ENCODE measurements at regions not wholly inside any gene's neighbourhood (a gene's known extent, or its start where the extent isn't known, plus 50 kb on each side); places are given as distances from the start of the nearest gene placed in this dataset.

- TF ChIP-seq CTCF (IDR thresholded peaks at IDR 0.05; ENCODE audit: borderline replicate concordance, control extremely low read depth, extremely low read depth, insufficient read depth, missing control alignments), result no peak
- in situ Hi-C loops (cut with MboI; ENCODE audit: low sequenced_read_pairs, unreplicated experiment), result no loop called here
- DNase-seq (ENCODE audit: low spot score), result no peak
These were observed 323.6 kb downstream of the TDRD3 start for GRCh38 chr13:60720590-60720989.

- no peak for DNase-seq (ENCODE audit: low spot score)
These were observed 319.3 kb downstream of the TDRD3 start for GRCh38 chr13:60716313-60716712.

GRCh38 chr13:60707878-60708277 lies 310.9 kb downstream of the TDRD3 start:
- in situ Hi-C loops (cut with MboI; ENCODE audit: low sequenced_read_pairs, unreplicated experiment), result no loop called here
- no peak for TF ChIP-seq CTCF (IDR thresholded peaks at IDR 0.05; ENCODE audit: borderline replicate concordance, control extremely low read depth, extremely low read depth, insufficient read depth, missing control alignments)
- DNase-seq (ENCODE audit: low spot score), result no peak

More at GRCh38 chr13:60716313-60716712, 319.3 kb downstream of the TDRD3 start:
- no peak for TF ChIP-seq CTCF (IDR thresholded peaks at IDR 0.05; ENCODE audit: borderline replicate concordance, control extremely low read depth, extremely low read depth, insufficient read depth, missing control alignments)
- in situ Hi-C loops (cut with MboI; ENCODE audit: low sequenced_read_pairs, unreplicated experiment), result no loop called here

GRCh38 chr13:60701895-60702294 lies 304.9 kb downstream of the TDRD3 start:
- no peak for TF ChIP-seq CTCF (IDR thresholded peaks at IDR 0.05; ENCODE audit: borderline replicate concordance, control extremely low read depth, extremely low read depth, insufficient read depth, missing control alignments)
- no peak for DNase-seq (ENCODE audit: low spot score)
- in situ Hi-C loops (cut with MboI; ENCODE audit: low sequenced_read_pairs, unreplicated experiment), result no loop called here

GRCh38 chr13:60700994-60701393 lies 304.0 kb downstream of the TDRD3 start:
- in situ Hi-C loops (cut with MboI; ENCODE audit: low sequenced_read_pairs, unreplicated experiment), result no loop called here
- no peak for TF ChIP-seq CTCF (IDR thresholded peaks at IDR 0.05; ENCODE audit: borderline replicate concordance, control extremely low read depth, extremely low read depth, insufficient read depth, missing control alignments)

GRCh38 chr13:60699636-60700035 lies 302.6 kb downstream of the TDRD3 start:
- no peak for DNase-seq (ENCODE audit: low spot score)
- no peak for TF ChIP-seq CTCF (IDR thresholded peaks at IDR 0.05; ENCODE audit: borderline replicate concordance, control extremely low read depth, extremely low read depth, insufficient read depth, missing control alignments)
- in situ Hi-C loops (cut with MboI; ENCODE audit: low sequenced_read_pairs, unreplicated experiment), result no loop called here

More at GRCh38 chr13:60700994-60701393, 304.0 kb downstream of the TDRD3 start:
- DNase-seq (ENCODE audit: low spot score), result no peak

- in situ Hi-C loops (cut with MboI; ENCODE audit: low sequenced_read_pairs, unreplicated experiment), result no loop called here
- no peak for DNase-seq (ENCODE audit: low spot score)
- no peak for TF ChIP-seq CTCF (IDR thresholded peaks at IDR 0.05; ENCODE audit: borderline replicate concordance, control extremely low read depth, extremely low read depth, insufficient read depth, missing control alignments)
These were observed 299.6 kb downstream of the TDRD3 start for GRCh38 chr13:60696602-60697001.

Data from GM13976 (cell line).